ENCODE measurements at regions not wholly inside any gene's neighbourhood (a gene's known extent, or its start where the extent isn't known, plus 50 kb on each side); places are given as distances from the start of the nearest gene placed in this dataset.

GRCh38 chr2:70354264-70354949 is 52.5 kb upstream of the FAM136A start:
- intact Hi-C loops (cut with DNase I, micrococcal nuclease): no loop called here
- H3K9me3 ChIP-seq (ENCODE audit: control insufficient read depth in 1 of 2, insufficient read depth in 1 of 2, low read length in 2 of 2): no peaks in the 10 kb centered on the region
- Mint-ChIP-seq H3K4me1 (ENCODE audit: low read depth) (no peaks in the 10 kb centered on the region), H3K36me3 (ENCODE audit: low read depth) (no peaks in the 10 kb centered on the region), H3K4me3 (no peak overlapping the region), H3K27ac (no peak overlapping the region), H3K27me3 (peaks cover 16% of the 10 kb centered on the region), H3K9me3 (no peaks in the 10 kb centered on the region)
- no peaks in the 10 kb centered on the region for H3K36me3 ChIP-seq (ENCODE audit: insufficient read depth, low read length)
- no peak overlapping the region for H3K27ac ChIP-seq (ENCODE audit: low read depth in 1 of 2, low read length in 2 of 2)
- H3K4me3 ChIP-seq (ENCODE audit: low read length): no peak overlapping the region
- DNase-seq (no peak), ATAC-seq (ENCODE audit: poor library complexity) (no peak)
- H3K27me3 ChIP-seq (ENCODE audit: control insufficient read depth in 1 of 2, insufficient read depth in 2 of 2, low read length in 2 of 2): peaks cover 0 to 5% of the 10 kb centered on the region in 2 experiments
- no peak for TF ChIP-seq CTCF (IDR thresholded peaks at IDR 0.05)
- CTCF ChIA-PET: interaction anchor here (1.8 kb wide), 1 partner anchor 12 kb away, joined by 4 read pairs; no protein-coding TSS in a partner anchor
- no peaks in the 10 kb centered on the region for H3K4me1 ChIP-seq (ENCODE audit: insufficient read depth, low read length)
- POLR2A ChIA-PET: no interaction called here
